ENCODE measurements at regions not wholly inside any gene's neighbourhood (a gene's known extent, or its start where the extent isn't known, plus 50 kb on each side); places are given as distances from the start of the nearest gene placed in this dataset.
"Not testable (repeated sequence)": the region's sequence is repeated elsewhere in the genome, so short reads cannot be mapped to it uniquely, and the experiment has no call there.

DNA sequence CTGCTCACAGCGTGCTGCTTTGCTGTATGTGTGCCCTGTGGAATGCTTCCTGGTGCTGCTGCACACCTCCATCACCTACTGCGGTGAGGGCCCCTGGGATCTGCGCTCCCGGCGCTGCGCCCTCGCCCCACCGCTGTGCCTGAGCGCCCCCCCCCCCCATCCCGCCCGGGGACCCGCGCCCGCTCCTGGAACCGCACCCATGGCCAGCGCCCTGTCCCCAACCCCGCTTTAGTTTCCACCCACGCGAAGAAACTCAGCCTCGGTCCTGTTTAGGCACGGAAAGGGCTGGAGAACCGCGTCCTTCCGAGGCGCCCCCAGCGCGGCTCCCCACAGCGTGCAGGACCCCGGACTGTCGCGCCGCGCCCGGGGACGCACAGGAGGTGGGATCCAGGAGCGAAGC lies 265.5 kb downstream of the POTEB3 start:
- dilution Hi-C loops (cut with HindIII; ENCODE audit: low sequenced_read_pairs, unreplicated experiment); H4K20me1 ChIP-seq (ENCODE audit: insufficient read depth, low read length); ATAC-seq (ENCODE audit: low read depth); H3K4me2 ChIP-seq (ENCODE audit: low read depth, low read length); H3K4me3 ChIP-seq (ENCODE audit: insufficient read depth, low read depth, low read length); intact Hi-C loops (cut with micrococcal nuclease); H3K9me1 ChIP-seq (ENCODE audit: insufficient read depth, low read length); H4K8ac ChIP-seq (ENCODE audit: low read depth in 2 of 2, low read length in 2 of 2); H2AK9ac ChIP-seq (replicated peaks; ENCODE audit: low read depth, low read length, poor library complexity); H2BK20ac ChIP-seq (ENCODE audit: low read depth, low read length); CTCF ChIA-PET; H3K27me3 ChIP-seq (ENCODE audit: control insufficient read depth, insufficient read depth, low read length); H2BK120ac ChIP-seq (ENCODE audit: low read depth, low read length); H3K4me1 ChIP-seq (ENCODE audit: control insufficient read depth, insufficient read depth, low read length); H2AFZ ChIP-seq (replicated peaks; ENCODE audit: low read length, poor library complexity); H3K23ac ChIP-seq (ENCODE audit: low read depth, low read length); H4K91ac ChIP-seq (ENCODE audit: insufficient read depth, low read depth, low read length); H3K18ac ChIP-seq (ENCODE audit: low read depth, low read length); H4K5ac ChIP-seq (ENCODE audit: low read depth, low read length); H3K9ac ChIP-seq (ENCODE audit: low read depth, low read length); H3K27ac ChIP-seq (ENCODE audit: insufficient read depth, low read length); BruUV-seq (replicated peaks); H3K4ac ChIP-seq (ENCODE audit: low read depth, low read length); DNase-seq; H3K36me3 ChIP-seq (ENCODE audit: control insufficient read depth, insufficient read depth, low read length); in situ Hi-C loops (cut with MboI; ENCODE audit: low sequenced_read_pairs); H2BK5ac ChIP-seq (ENCODE audit: low read depth, low read length, poor library complexity, severe bottlenecking); POLR2A ChIA-PET (ENCODE audit: unreplicated experiment); H2AK5ac ChIP-seq (ENCODE audit: low read depth, low read length); H3K56ac ChIP-seq (ENCODE audit: extremely low read depth, insufficient read depth, low read length); H3K79me1 ChIP-seq (ENCODE audit: low read depth in 1 of 2, low read length in 2 of 2); H3K9me3 ChIP-seq (ENCODE audit: control insufficient read depth, insufficient read depth, low read length); H3K14ac ChIP-seq (replicated peaks; ENCODE audit: low read depth, low read length); H2BK15ac ChIP-seq (ENCODE audit: low read depth, low read length): not testable (repeated sequence)
- no CpG with 5 or more reads among the region's 36 CpGs for WGBS, 2 experiments (ENCODE audit: extremely low coverage in 2 of 2, insufficient read length in 1 of 2)

DNA sequence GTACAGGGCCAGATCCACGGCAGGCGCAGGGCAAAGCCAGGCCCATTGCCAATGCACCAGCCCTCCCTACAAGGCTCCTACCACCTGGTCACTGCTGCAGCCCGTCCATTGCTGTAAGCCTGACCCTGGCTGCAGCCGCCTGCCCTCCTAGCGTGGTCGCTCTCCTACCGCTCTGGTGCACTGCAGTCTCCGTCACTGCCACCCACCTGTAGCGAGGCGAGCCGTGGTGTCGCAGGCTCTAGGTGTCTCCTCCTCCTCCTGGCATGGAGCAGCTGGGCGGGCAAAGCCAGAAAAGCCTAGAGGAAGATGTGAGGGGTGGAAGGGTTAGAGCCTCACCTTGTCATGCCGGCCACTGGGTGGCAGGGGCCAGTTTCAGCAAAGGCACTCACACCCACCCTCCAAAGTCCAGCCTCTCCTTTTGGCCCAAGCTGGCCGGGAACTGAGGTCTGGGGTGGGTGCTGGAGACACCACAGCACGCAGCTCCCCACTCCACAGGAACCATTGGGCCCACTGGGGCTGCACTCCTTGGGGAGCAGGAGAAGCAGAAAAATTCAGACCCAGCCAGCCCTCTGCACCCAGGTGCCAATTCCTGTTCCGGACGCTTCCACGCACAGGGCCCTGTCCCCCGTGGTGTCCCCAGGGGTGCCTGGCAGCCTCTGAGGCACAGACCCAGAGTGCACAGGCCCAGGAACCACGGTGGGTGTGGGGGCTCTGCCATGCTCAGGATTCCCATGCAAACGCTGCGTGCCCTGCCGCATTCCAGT lies 285.3 kb upstream of the POTEB2 start:
- WGBS, 2 experiments (ENCODE audit: extremely low coverage in 2 of 2, insufficient read length in 1 of 2), result 100% methylated on average over 3 of the region's 24 CpGs; no CpG with 5 or more reads in 1 of the 2 experiments
- DNase-seq; H3K4me1 ChIP-seq (ENCODE audit: control insufficient read depth, insufficient read depth, low read length); H3K27me3 ChIP-seq (ENCODE audit: control insufficient read depth, insufficient read depth, low read length); H3K4ac ChIP-seq (ENCODE audit: low read depth, low read length); H3K9me1 ChIP-seq (ENCODE audit: insufficient read depth, low read length); H3K23ac ChIP-seq (ENCODE audit: low read depth, low read length); H3K9me3 ChIP-seq (ENCODE audit: control insufficient read depth, insufficient read depth, low read length); H2BK5ac ChIP-seq (ENCODE audit: low read depth, low read length, poor library complexity, severe bottlenecking); H3K36me3 ChIP-seq (ENCODE audit: control insufficient read depth, insufficient read depth, low read length); BruUV-seq (replicated peaks); H2BK15ac ChIP-seq (ENCODE audit: low read depth, low read length); CTCF ChIA-PET; H4K8ac ChIP-seq (ENCODE audit: low read depth in 2 of 2, low read length in 2 of 2); H4K5ac ChIP-seq (ENCODE audit: low read depth, low read length); H3K56ac ChIP-seq (ENCODE audit: extremely low read depth, insufficient read depth, low read length); H4K91ac ChIP-seq (ENCODE audit: insufficient read depth, low read depth, low read length); H4K20me1 ChIP-seq (ENCODE audit: insufficient read depth, low read length); H2AFZ ChIP-seq (replicated peaks; ENCODE audit: low read length, poor library complexity); H2BK120ac ChIP-seq (ENCODE audit: low read depth, low read length); H3K9ac ChIP-seq (ENCODE audit: low read depth, low read length); intact Hi-C loops (cut with micrococcal nuclease); in situ Hi-C loops (cut with MboI; ENCODE audit: low sequenced_read_pairs); H3K18ac ChIP-seq (ENCODE audit: low read depth, low read length); H3K79me1 ChIP-seq (ENCODE audit: low read depth in 1 of 2, low read length in 2 of 2); H3K4me3 ChIP-seq (ENCODE audit: insufficient read depth, low read depth, low read length); dilution Hi-C loops (cut with HindIII; ENCODE audit: low sequenced_read_pairs, unreplicated experiment); H2AK5ac ChIP-seq (ENCODE audit: low read depth, low read length); ATAC-seq (ENCODE audit: low read depth); H3K27ac ChIP-seq (ENCODE audit: insufficient read depth, low read length); H3K14ac ChIP-seq (replicated peaks; ENCODE audit: low read depth, low read length); POLR2A ChIA-PET (ENCODE audit: unreplicated experiment); H2AK9ac ChIP-seq (replicated peaks; ENCODE audit: low read depth, low read length, poor library complexity); H2BK20ac ChIP-seq (ENCODE audit: low read depth, low read length); H3K4me2 ChIP-seq (ENCODE audit: low read depth, low read length): not testable (repeated sequence)

All from IMR-90 (cell line).